CD4-positive, alpha-beta T cell (primary cell): ENCODE measurements at regions not wholly inside any gene's neighbourhood (a gene's known extent, or its start where the extent isn't known, plus 50 kb on each side); places are given as distances from the start of the nearest gene placed in this dataset.

Experiments
- ATAC-seq: fragments of 200-7000 bp; cut with Tn5 transposase; one replicate; pipeline ENCODE4 v1.10.0; 2022; ENCODE audit warnings: mild to moderate bottlenecking; ENCODE audit not compliant: poor library complexity
- CTCF ChIA-PET: fragments of 350-600 bp; sonication (Branson Sonifier 250); formaldehyde crosslinking; loops from one replicate; lab custom pipeline; 2021; ENCODE audit warnings: antibody characterized with exemption, inconsistent platforms; lab: Charles Lee
- POLR2A ChIA-PET: fragments of 350-600 bp; sonication (Branson Sonifier 250); formaldehyde crosslinking; loops from one replicate; lab custom pipeline; 2021; ENCODE audit warnings: antibody characterized with exemption, inconsistent platforms; lab: Charles Lee
- DNase-seq, 14 experiments: peaks; one replicate each; pipeline ENCODE4 v3.0.0-alpha.2; 2013 to 2020; ENCODE audit warnings: mixed read lengths in 2 of 14
- H3K27ac ChIP-seq, 2 donors: one replicate each; pipeline versions ENCODE4 v1.5.1 to v1.7.0; 2013; ENCODE audit warnings: low read length in 2 of 2, low read depth in 1 of 2, mild to moderate bottlenecking in 1 of 2
- H3K27me3 ChIP-seq, 2 experiments: 1 replicate in 1 of 2; 2 replicates in 1 of 2; pipeline versions ENCODE4 v1.6.1 to v1.7.0; 2013; ENCODE audit warnings: low read length in 2 of 2, control low read depth in 1 of 2, mild to moderate bottlenecking in 1 of 2, moderate library complexity in 1 of 2; ENCODE audit not compliant: insufficient read depth in 2 of 2, control insufficient read depth in 1 of 2
- H3K36me3 ChIP-seq: one replicate; pipeline ENCODE4 v1.6.1; 2013; ENCODE audit warnings: low read length, control low read depth; ENCODE audit not compliant: insufficient read depth
- H3K4me1 ChIP-seq: one replicate; pipeline ENCODE4 v1.6.1; 2013; ENCODE audit warnings: low read length, control low read depth; ENCODE audit not compliant: insufficient read depth
- H3K4me3 ChIP-seq: one replicate; pipeline ENCODE4 v1.5.1; 2013; ENCODE audit warnings: mild to moderate bottlenecking, low read length, moderate library complexity
- H3K9me3 ChIP-seq, 2 experiments: 1 replicate in 1 of 2; 2 replicates in 1 of 2; pipeline versions ENCODE4 v1.6.1 to v1.7.0; 2013; ENCODE audit warnings: low read length in 2 of 2, mild to moderate bottlenecking in 2 of 2, control low read depth in 1 of 2, moderate library complexity in 1 of 2; ENCODE audit not compliant: control insufficient read depth in 1 of 2, insufficient read depth in 1 of 2
- H3K27ac Mint-ChIP-seq: one replicate; pipeline ENCODE4 v1.8.0; 2020; ENCODE audit warnings: mixed read lengths
- H3K27me3 Mint-ChIP-seq: one replicate; pipeline ENCODE4 v1.8.0; 2021; ENCODE audit warnings: mixed read lengths
- H3K36me3 Mint-ChIP-seq: one replicate; pipeline ENCODE4 v1.8.0; 2021; ENCODE audit warnings: low read depth, mixed read lengths
- H3K4me1 Mint-ChIP-seq: one replicate; pipeline ENCODE4 v1.8.0; 2021; ENCODE audit warnings: low read depth, mixed read lengths
- H3K4me3 Mint-ChIP-seq: one replicate; pipeline ENCODE4 v1.8.0; 2020; ENCODE audit warnings: mild to moderate bottlenecking, mixed read lengths
- H3K9me3 Mint-ChIP-seq: one replicate; pipeline ENCODE4 v1.8.0; 2020; ENCODE audit warnings: mixed read lengths
- CTCF ChIP-seq: fragments of 200-600 bp; IDR thresholded peaks from one replicate; pipeline ENCODE4 v1.8.0; 2022; ENCODE audit warnings: antibody characterized with exemption, mild to moderate bottlenecking
- intact Hi-C, 2 experiments: fragments of 100-400 bp; cut with DNase I in 1 of 2; cut with micrococcal nuclease in 1 of 2; formaldehyde crosslinking; loops; one replicate each; pipeline versions ENCODE4 v1.15.1 to v1.9.0; 2023 to 2025; cut with DNase I, micrococcal nuclease

- H3K27ac Mint-ChIP-seq, result no peak overlapping the region
- no peaks in the 10 kb centered on the region for H3K4me1 Mint-ChIP-seq
- no peaks in the 10 kb centered on the region for H3K4me1 ChIP-seq
- ATAC-seq (no peak), DNase-seq (no peak)
- H3K4me3 Mint-ChIP-seq, result no peak overlapping the region
- H3K36me3 Mint-ChIP-seq, result no peaks in the 10 kb centered on the region
- H3K9me3 ChIP-seq, result no peaks in the 10 kb centered on the region
- CTCF ChIA-PET, result no interaction called here
- intact Hi-C loops, result no loop called here
- no peak for TF ChIP-seq CTCF
- H3K27ac ChIP-seq, result no peak overlapping the region
- no peaks in the 10 kb centered on the region for H3K27me3 ChIP-seq
- peaks cover 8% of the 10 kb centered on the region for H3K27me3 Mint-ChIP-seq
- no peak overlapping the region for H3K4me3 ChIP-seq
- H3K9me3 Mint-ChIP-seq, result no peaks in the 10 kb centered on the region
- H3K36me3 ChIP-seq, result no peaks in the 10 kb centered on the region
- POLR2A ChIA-PET, result no interaction called here
These were observed 100.2 kb upstream of the CXCL13 start for GRCh38 chr4:77505275-77505957.

GRCh38 chr4:77505958-77506319, 99.7 kb upstream of the CXCL13 start:
- no peak for TF ChIP-seq CTCF
- ATAC-seq, result no peak
- CTCF ChIA-PET, result no interaction called here
- H3K27me3 ChIP-seq, result no peaks in the 10 kb centered on the region
- POLR2A ChIA-PET, result no interaction called here
- no peak overlapping the region for H3K27ac Mint-ChIP-seq
- H3K4me1 ChIP-seq, result no peaks in the 10 kb centered on the region
- no peaks in the 10 kb centered on the region for H3K9me3 ChIP-seq
- H3K4me1 Mint-ChIP-seq, result no peaks in the 10 kb centered on the region
- no peaks in the 10 kb centered on the region for H3K36me3 Mint-ChIP-seq
- H3K4me3 ChIP-seq, result no peak overlapping the region
- DNase-seq, result no peak
- H3K9me3 Mint-ChIP-seq, result no peaks in the 10 kb centered on the region
- intact Hi-C loops, result no loop called here
- no peaks in the 10 kb centered on the region for H3K36me3 ChIP-seq
- peaks cover 8% of the 10 kb centered on the region for H3K27me3 Mint-ChIP-seq
- no peak overlapping the region for H3K27ac ChIP-seq
- no peak overlapping the region for H3K4me3 Mint-ChIP-seq

GRCh38 chr4:77510367-77510766, 95.3 kb upstream of the CXCL13 start:
- intact Hi-C loops, result no loop called here
- Mint-ChIP-seq H3K27ac (no peak overlapping the region), H3K4me1 (no peaks in the 10 kb centered on the region), H3K36me3 (no peaks in the 10 kb centered on the region), H3K9me3 (no peaks in the 10 kb centered on the region), H3K27me3 (no peaks in the 10 kb centered on the region), H3K4me3 (no peak overlapping the region)
- CTCF ChIA-PET, result no interaction called here
- H3K36me3 ChIP-seq, result no peaks in the 10 kb centered on the region
- no peak for ATAC-seq
- POLR2A ChIA-PET, result no interaction called here
- H3K4me1 ChIP-seq, result no peaks in the 10 kb centered on the region
- H3K27me3 ChIP-seq, result no peaks in the 10 kb centered on the region
- no peak for DNase-seq
- H3K27ac ChIP-seq, result no peak overlapping the region
- no peak for TF ChIP-seq CTCF
- H3K4me3 ChIP-seq, result no peak overlapping the region
- no peaks in the 10 kb centered on the region for H3K9me3 ChIP-seq
